BLaER1 treated with 17β-estradiol and CSF1 and Interleukin-3, amounts not matched to agents 10 nM and 100 nM (cell line): ENCODE measurements at regions not wholly inside any gene's neighbourhood (a gene's known extent, or its start where the extent isn't known, plus 50 kb on each side); places are given as distances from the start of the nearest gene placed in this dataset.
"Not testable (repeated sequence)": the region's sequence is repeated elsewhere in the genome, so short reads cannot be mapped to it uniquely, and the experiment has no call there.

ENCODE experiments used
- H3K27ac ChIP-seq, 11 experiments: shearing (Covaris generic); formaldehyde crosslinking; 2 replicates each; pipeline ENCODE4 v1.8.1; 2022
- H3K27me3 ChIP-seq, 11 experiments: shearing (Covaris generic); formaldehyde crosslinking; 2 replicates each; pipeline ENCODE4 v1.8.1; 2022
- H3K36me3 ChIP-seq, 11 experiments: shearing (Covaris generic); formaldehyde crosslinking; 2 replicates each; pipeline ENCODE4 v1.8.1; 2022
- H3K4me1 ChIP-seq, 10 experiments: shearing (Covaris generic); formaldehyde crosslinking; 2 replicates each; pipeline ENCODE4 v1.8.1; 2022
- H3K4me2 ChIP-seq, 11 experiments: shearing (Covaris generic); formaldehyde crosslinking; 2 replicates each; pipeline ENCODE4 v1.8.1; 2022
- H3K4me3 ChIP-seq, 10 experiments: shearing (Covaris generic); formaldehyde crosslinking; 2 replicates each; pipeline ENCODE4 v1.8.1; 2022
- H3K9ac ChIP-seq, 11 experiments: shearing (Covaris generic); formaldehyde crosslinking; 2 replicates each; pipeline ENCODE4 v1.8.1; 2022
- H3K9me3 ChIP-seq, 11 experiments: shearing (Covaris generic); formaldehyde crosslinking; replicated peaks in 1 of 11; 2 replicates each; pipeline ENCODE4 v1.8.1; 2022
- H4K20me1 ChIP-seq, 11 experiments: shearing (Covaris generic); formaldehyde crosslinking; 2 replicates each; pipeline ENCODE4 v1.8.1; 2022
- Cebpa-rat ChIP-seq, 11 experiments: shearing (Covaris generic); IDR thresholded peaks; 2 replicates each; pipeline ENCODE4 v1.8.1; 2022

DNA sequence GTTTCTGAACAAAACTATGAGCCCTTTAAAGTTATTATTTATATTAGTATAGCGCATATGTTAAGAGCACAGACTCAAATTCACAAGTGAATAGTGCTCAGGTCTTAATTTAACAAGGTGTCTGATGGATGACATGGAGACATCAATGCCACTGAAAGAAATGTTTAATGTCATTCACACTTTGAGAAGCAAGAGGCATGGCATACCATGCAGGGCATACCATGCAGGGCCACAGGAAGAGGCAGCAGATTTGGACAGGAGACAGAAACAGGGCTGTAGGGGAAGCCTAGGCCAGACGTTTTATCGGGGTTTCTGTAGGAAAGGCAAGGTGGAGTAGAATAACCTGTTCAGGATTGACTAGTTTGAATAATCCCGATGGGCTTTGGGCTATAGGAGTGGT lies 150.2 kb upstream of the KCNH8 start:
- Histone ChIP-seq H3K36me3 (no peaks in the 10 kb centered on the region), H3K4me2 (no peak overlapping the region), H4K20me1 (no peaks in the 10 kb centered on the region), H3K4me1 (peaks cover 0 to 2% (median under 1%) of the 10 kb centered on the region in 10 experiments; a peak in 7 of 20 replicates), H3K27ac (no peak overlapping the region), H3K9me3 (peaks cover 29 to 42% (median 38%) of the 10 kb centered on the region in 11 experiments), H3K9ac (no peak overlapping the region), H3K27me3 (no peaks in the 10 kb centered on the region), H3K4me3 (no peak overlapping the region)
- no peak for TF ChIP-seq Cebpa-rat (IDR thresholded peaks at IDR 0.05)

DNA sequence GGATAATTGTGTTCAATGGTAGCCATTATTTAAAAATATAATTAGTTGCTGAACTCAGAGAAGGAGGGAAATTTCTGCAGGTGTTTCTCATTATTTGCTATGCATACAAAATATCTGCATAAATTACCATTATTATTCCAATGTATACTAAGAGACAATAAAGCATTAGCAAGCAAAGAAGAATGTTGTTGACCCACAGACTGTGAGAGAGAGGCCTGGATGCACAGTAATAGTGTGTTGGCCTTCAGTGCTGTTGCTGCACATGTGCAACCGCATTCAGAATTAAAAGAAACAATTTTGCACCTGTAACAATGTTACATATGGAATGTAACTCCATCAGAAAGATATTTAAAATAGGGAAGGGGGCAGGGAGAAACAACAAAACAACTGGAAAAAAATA lies 155.6 kb upstream of the KCNH8 start:
- peaks cover 29 to 41% (median 38%) of the 10 kb centered on the region in 11 experiments for H3K9me3 ChIP-seq
- H3K4me1 ChIP-seq = 0 out of 20 replicates have a peak, but pooled peaks cover 0 to 6% (median 0%) of the 10 kb centered on the region in 10 experiments
- no peak for TF ChIP-seq Cebpa-rat (IDR thresholded peaks at IDR 0.05)
- H3K27me3 ChIP-seq = no peaks in the 10 kb centered on the region
- no peak overlapping the region for H3K27ac ChIP-seq
- H4K20me1 ChIP-seq = no peaks in the 10 kb centered on the region
- H3K4me3 ChIP-seq = no peak overlapping the region
- H3K9ac ChIP-seq = no peak overlapping the region
- no peak overlapping the region for H3K4me2 ChIP-seq
- no peaks in the 10 kb centered on the region for H3K36me3 ChIP-seq

DNA sequence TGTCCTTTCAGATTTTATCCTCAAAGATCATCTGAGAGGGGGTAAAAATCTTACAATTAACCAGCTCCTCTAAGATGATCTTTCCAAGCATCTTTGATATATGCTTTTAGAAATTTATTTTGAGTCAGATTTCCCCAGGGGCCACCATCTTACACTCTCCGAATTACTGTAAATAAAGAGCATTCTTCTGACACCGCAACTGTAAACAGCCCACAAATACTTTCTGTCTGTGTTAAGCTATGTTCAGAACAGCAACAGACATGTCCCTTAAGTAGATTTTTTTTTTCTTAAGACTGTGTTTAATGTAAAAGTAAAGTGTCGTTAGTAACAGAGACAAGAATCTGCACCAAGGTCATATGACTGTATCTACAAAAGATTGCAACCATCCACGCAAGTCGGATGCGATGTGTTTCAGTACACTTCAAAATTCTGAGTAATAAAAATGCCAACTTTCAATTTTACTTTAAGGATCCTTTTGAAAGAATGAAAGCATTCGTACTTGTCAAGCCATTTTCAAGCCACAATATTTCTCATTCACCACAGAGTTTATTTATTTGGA lies 159.0 kb upstream of the KCNH8 start:
- H3K27ac ChIP-seq = no peak overlapping the region
- H3K4me2 ChIP-seq = no peak overlapping the region
- H3K36me3 ChIP-seq = no peaks in the 10 kb centered on the region
- H4K20me1 ChIP-seq = no peaks in the 10 kb centered on the region
- H3K4me3 ChIP-seq = no peak overlapping the region
- TF ChIP-seq Cebpa-rat (IDR thresholded peaks at IDR 0.05) = no peak
- peaks cover 5 to 11% (median 8%) of the 10 kb centered on the region in 11 experiments; a peak in 19 of 22 replicates for H3K9me3 ChIP-seq
- 0 out of 20 replicates have a peak, but pooled peaks cover 0 to 6% (median 0%) of the 10 kb centered on the region in 10 experiments for H3K4me1 ChIP-seq
- no peaks in the 10 kb centered on the region for H3K27me3 ChIP-seq
- H3K9ac ChIP-seq = no peak overlapping the region

DNA sequence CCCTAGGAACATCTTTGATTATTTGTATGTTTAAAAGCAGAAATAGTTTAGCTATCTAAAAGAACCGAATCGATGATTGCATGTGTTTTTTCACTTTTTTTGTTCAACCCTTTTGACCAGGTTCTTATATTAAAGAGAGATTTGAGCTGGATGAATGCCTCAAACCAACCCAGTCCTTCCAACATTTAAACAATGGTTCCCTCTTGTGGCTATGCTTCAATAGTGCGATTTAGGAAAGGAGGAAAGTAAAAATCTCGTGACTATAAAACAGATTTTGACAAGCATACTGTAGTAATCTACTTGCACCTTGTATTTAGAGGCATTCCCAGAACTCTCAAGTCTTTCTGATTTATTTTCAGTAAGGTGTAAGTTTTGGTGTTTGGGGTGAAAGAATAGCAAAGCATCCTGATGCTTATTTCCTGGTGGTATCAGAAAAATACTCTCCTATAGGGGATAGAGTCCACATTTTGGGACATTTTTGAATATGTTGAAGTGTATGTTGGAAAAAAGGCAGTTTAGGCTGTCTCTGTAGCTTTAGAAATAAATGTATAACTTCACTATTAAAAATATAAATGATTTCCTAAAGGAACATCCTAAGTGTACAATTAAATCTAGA lies 159.6 kb upstream of the KCNH8 start:
- Histone ChIP-seq H3K9ac (no peak overlapping the region), H3K9me3 (peaks cover under 1 to 5% (median 2%) of the 10 kb centered on the region in 11 experiments; a peak in 18 of 22 replicates), H3K4me1 (0 out of 20 replicates have a peak, but pooled peaks cover 0 to 6% (median 0%) of the 10 kb centered on the region in 10 experiments), H3K27me3 (no peaks in the 10 kb centered on the region), H3K36me3 (no peaks in the 10 kb centered on the region), H3K4me2 (no peak overlapping the region), H3K4me3 (no peak overlapping the region), H3K27ac (no peak overlapping the region), H4K20me1 (no peaks in the 10 kb centered on the region)
- no peak for TF ChIP-seq Cebpa-rat (IDR thresholded peaks at IDR 0.05)

DNA sequence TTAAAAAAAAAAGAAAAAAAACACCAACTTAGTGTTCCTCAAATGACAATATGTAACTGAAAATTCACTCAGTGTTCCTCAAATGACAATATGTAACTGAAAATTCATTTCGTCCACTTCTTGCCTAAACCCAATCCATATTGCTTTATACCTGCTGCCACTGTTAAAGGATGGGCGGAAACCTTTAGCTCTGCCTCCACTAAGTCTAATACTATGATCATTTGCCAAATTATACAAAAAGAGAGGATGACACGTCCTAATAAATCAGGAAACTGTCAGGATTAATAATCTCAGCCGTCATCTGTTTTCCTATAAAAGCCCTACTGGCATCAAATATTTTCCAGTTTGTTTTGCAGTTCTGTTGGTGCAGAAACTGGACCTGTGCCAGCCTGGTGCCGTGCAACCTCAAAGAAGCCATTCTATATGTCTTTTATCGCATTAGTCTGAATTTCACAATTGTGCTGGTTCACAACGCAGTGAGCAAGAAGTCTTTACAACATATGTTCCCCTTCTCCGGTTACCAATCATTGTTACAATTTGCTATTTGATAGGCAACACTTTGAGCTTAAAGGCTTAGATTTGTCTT lies 160.4 kb upstream of the KCNH8 start:
- Histone ChIP-seq H4K20me1 (no peaks in the 10 kb centered on the region), H3K27ac (no peak overlapping the region), H3K4me2 (no peak overlapping the region), H3K4me3 (no peak overlapping the region), H3K9ac (no peak overlapping the region), H3K36me3 (no peaks in the 10 kb centered on the region), H3K27me3 (no peaks in the 10 kb centered on the region), H3K4me1 (0 out of 20 replicates have a peak, but pooled peaks cover 0 to 6% (median 0%) of the 10 kb centered on the region in 10 experiments), H3K9me3 (no peaks in the 10 kb centered on the region)
- no peak for TF ChIP-seq Cebpa-rat (IDR thresholded peaks at IDR 0.05)

DNA sequence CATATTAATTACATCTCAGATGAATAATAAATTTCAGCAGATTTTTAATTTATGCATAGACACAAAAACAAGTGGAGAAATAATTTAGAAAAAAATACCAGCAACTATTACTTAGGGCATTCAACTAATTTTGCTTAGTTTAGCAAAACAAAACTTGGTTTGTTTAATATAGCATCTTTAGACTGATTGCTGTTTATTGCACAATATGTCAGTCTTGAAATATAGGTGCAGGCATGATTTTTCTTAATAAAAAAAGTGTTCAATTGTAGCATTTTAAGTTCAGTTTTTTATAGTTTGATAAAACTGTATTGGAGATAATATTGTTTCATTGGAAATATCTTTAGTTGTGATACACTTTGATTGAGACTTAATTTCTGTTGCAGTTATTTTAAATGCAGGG lies 161.2 kb upstream of the KCNH8 start:
- Histone ChIP-seq H3K4me2 (no peak overlapping the region), H3K4me3 (no peak overlapping the region), H3K27ac (no peak overlapping the region), H3K4me1 (0 out of 20 replicates have a peak, but pooled peaks cover 0 to 6% (median 0%) of the 10 kb centered on the region in 10 experiments), H3K9ac (no peak overlapping the region), H3K9me3 (no peaks in the 10 kb centered on the region), H3K27me3 (no peaks in the 10 kb centered on the region), H3K36me3 (no peaks in the 10 kb centered on the region), H4K20me1 (no peaks in the 10 kb centered on the region)
- no peak; a peak in 1 of 22 replicates for TF ChIP-seq Cebpa-rat (IDR thresholded peaks at IDR 0.05)

DNA sequence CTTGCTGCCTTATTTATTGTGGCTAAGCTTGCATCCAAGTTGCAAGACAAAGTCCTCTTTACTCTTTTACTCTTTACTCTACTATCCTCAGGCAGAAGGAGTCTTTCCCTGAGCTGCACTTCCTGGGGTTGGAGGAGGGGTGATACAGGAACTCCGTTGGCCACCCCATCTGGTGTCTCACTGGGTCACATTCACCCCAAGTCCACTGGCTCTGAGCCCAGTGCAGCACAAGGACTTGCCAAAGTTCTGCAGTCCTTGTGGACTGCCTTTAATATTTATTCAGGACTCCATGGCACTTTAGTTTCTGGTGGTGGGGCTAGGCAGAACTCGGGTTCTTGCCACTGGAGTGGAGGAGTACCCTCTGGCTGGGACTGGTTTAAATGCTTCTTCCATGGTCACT lies 165.4 kb upstream of the KCNH8 start:
- no peaks in the 10 kb centered on the region for H3K9me3 ChIP-seq
- TF ChIP-seq Cebpa-rat (IDR thresholded peaks at IDR 0.05) = no peak
- H4K20me1 ChIP-seq = no peaks in the 10 kb centered on the region

DNA sequence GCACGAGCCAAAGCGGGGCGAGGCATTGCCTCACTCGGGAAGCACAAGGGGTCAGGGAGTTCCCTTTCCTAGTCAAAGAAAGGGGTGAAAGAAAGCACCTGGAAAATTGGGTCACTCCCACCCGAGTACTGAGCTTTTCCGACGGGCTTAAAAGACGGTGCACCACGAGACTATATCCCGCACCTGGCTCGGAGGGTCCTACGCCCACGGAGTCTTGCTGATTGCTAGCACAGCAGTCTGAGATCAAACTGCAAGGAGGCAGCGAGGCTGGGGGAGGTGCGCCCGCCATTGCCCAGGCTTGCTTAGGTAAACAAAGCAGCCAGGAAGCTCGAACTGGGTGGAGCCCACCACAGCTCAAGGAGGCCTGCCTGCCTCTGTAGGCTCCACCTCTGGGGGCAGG lies 172.2 kb upstream of the KCNH8 start:
- not testable (repeated sequence) for H3K4me2 ChIP-seq, H3K27ac ChIP-seq, H4K20me1 ChIP-seq, H3K4me3 ChIP-seq, H3K4me1 ChIP-seq, H3K9ac ChIP-seq, H3K36me3 ChIP-seq, H3K27me3 ChIP-seq
- H3K9me3 ChIP-seq = peaks cover 22 to 40% (median 32%) of the 10 kb centered on the region in 11 experiments

More for the DNA sequence above, 165.4 kb upstream of the KCNH8 start:
- Histone ChIP-seq H3K27me3 (no peaks in the 10 kb centered on the region), H3K4me2 (no peak overlapping the region), H3K4me1 (no peaks in the 10 kb centered on the region), H3K27ac (no peak overlapping the region), H3K36me3 (no peaks in the 10 kb centered on the region), H3K4me3 (no peak overlapping the region), H3K9ac (no peak overlapping the region)

DNA sequence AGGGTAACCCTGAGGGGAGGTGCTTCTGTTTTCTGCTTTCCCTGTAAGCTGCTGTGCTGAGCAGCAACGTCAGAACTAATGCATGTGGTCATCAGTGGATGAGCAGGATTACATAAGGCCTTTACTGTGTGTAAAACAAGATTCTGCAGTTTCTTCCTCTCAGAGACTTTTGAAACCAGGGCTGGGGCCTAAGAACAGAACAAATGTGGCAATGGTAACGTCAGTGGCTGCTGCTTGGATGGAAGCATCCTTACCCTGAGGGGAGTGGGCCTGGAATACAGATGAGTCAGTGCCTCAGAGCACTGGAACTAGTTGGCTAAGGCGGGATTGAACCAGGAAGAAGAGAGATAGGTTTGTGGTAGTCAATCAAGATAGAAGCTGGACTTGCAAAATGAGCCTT lies 180.2 kb upstream of the KCNH8 start:
- Histone ChIP-seq H3K4me2 (no peak overlapping the region), H3K27me3 (no peaks in the 10 kb centered on the region), H3K4me1 (no peaks in the 10 kb centered on the region), H3K9ac (no peak overlapping the region), H4K20me1 (no peaks in the 10 kb centered on the region), H3K4me3 (no peak overlapping the region), H3K9me3 (peaks cover 3 to 14% (median 6%) of the 10 kb centered on the region in 11 experiments; a peak in 8 of 22 replicates), H3K27ac (no peak overlapping the region), H3K36me3 (no peaks in the 10 kb centered on the region)
- TF ChIP-seq Cebpa-rat (IDR thresholded peaks at IDR 0.05) = no peak
